ENCODE measurements at regions not wholly inside any gene's neighbourhood (a gene's known extent, or its start where the extent isn't known, plus 50 kb on each side); places are given as distances from the start of the nearest gene placed in this dataset.

DNA sequence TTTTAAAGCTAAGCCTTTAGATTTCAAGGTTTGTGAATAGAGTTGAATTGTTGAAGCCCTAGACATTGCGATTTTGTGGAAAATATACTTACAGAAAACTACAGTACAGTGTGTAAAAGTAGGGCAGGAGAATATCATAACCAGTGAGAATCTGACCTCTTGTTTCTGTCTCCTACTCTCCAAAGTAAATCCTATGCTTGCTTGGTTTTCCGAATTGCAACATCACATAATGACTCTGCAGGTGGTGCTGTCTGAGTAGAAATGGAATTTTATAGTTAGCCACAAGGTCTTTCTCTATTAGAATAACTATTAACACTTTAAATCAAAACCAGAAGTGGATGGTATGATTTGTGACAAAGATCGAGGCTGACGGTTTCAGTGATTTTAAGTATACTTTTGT, 505.6 kb downstream of the RAPGEF2 start:
- intact Hi-C loops (cut with micrococcal nuclease): no loop called here
- no peaks in the 10 kb centered on the region for H4K20me1 ChIP-seq (ENCODE audit: insufficient read depth)
- H3K9me3 ChIP-seq (ENCODE audit: control insufficient read depth in 1 of 2, insufficient read depth in 1 of 2, low read depth in 1 of 2, low read length in 2 of 2): no peaks in the 10 kb centered on the region
- H3K36me3 ChIP-seq (ENCODE audit: control insufficient read depth in 1 of 2, insufficient read depth in 2 of 2, low read length in 2 of 2): no peaks in the 10 kb centered on the region
- ChIA-PET RAD21 (ENCODE audit: low non-redundant PET in 1 of 2, low total read pairs in 2 of 2, uncharacterized antibody in 2 of 2, unreplicated experiment in 2 of 2) (no interaction called here), POLR2A (no interaction called here), CTCF (interaction anchor here (0.8 kb wide), 1 partner anchor 156 kb away, joined by 3 read pairs; no protein-coding TSS in a partner anchor)
- H3K27ac ChIP-seq (ENCODE audit: low read depth, low read length): no peak overlapping the region
- peaks cover 5 to 16% of the 10 kb centered on the region in 2 experiments; a peak in 2 of 4 replicates for H3K4me1 ChIP-seq (ENCODE audit: control insufficient read depth in 1 of 2, insufficient read depth in 2 of 2, low read length in 2 of 2)
- no peak overlapping the region for H3K9ac ChIP-seq (ENCODE audit: low read length)
- no peaks in the 10 kb centered on the region for H3K79me2 ChIP-seq (ENCODE audit: insufficient read depth, low read length)
- DNase-seq (ENCODE audit: low read depth, low spot score): no peak
- H3K4me2 ChIP-seq (ENCODE audit: low read length): peak overlapping the region; percentile 5; the same call in 1 of the 2 replicates
- no TSS peak for BruUV-seq (replicated peaks)
- H3K27me3 ChIP-seq (ENCODE audit: insufficient read depth, low read length): no peaks in the 10 kb centered on the region
- no peaks in the 10 kb centered on the region for H3K9me2 ChIP-seq (ENCODE audit: insufficient read depth)
- H2AFZ ChIP-seq (ENCODE audit: low read depth, low read length, poor library complexity, severe bottlenecking): peak overlapping the region; percentile 94
- TF ChIP-seq ELF1 (IDR thresholded peaks at IDR 0.05; ENCODE audit: borderline replicate concordance, low read depth) (no peak), CEBPB (IDR thresholded peaks at IDR 0.05; ENCODE audit: low read depth) (peak; percentile 42), CTCF (IDR thresholded peaks at IDR 0.05 in 2 of 3, conservative IDR thresholded peaks at IDR 0.05 in 1 of 3; ENCODE audit: borderline replicate concordance in 1 of 3, insufficient read depth in 1 of 3, low read depth in 2 of 3, low read length in 2 of 3) (peak in 2 of 3 experiments; percentile 12 to 34; a peak in 1 of 6 replicates), RAD21 (IDR thresholded peaks at IDR 0.05; ENCODE audit: low read depth) (peak; percentile 59)
- no peak overlapping the region for H3K4me3 ChIP-seq (replicated peaks in 1 of 2; ENCODE audit: low read depth in 1 of 2, low read length in 2 of 2)
- peak; percentile 36 for ATAC-seq

- CTCF ChIA-PET: no interaction called here
- H3K4me2 ChIP-seq (ENCODE audit: low read length): no peak overlapping the region
These were observed 529.2 kb downstream of the RAPGEF2 start for GRCh38 chr4:159632031-159632430.

More at GRCh38 chr4:159632031-159632430, 529.2 kb downstream of the RAPGEF2 start:
- Histone ChIP-seq H4K20me1 (ENCODE audit: insufficient read depth) (no peaks in the 10 kb centered on the region), H3K27ac (ENCODE audit: low read depth, low read length) (no peak overlapping the region), H3K4me3 (replicated peaks in 1 of 2; ENCODE audit: low read depth in 1 of 2, low read length in 2 of 2) (no peak overlapping the region), H2AFZ (ENCODE audit: low read depth, low read length, poor library complexity, severe bottlenecking) (no peak overlapping the region), H3K9me3 (ENCODE audit: control insufficient read depth in 1 of 2, insufficient read depth in 1 of 2, low read depth in 1 of 2, low read length in 2 of 2) (no peaks in the 10 kb centered on the region), H3K9me2 (ENCODE audit: insufficient read depth) (no peaks in the 10 kb centered on the region), H3K36me3 (ENCODE audit: control insufficient read depth in 1 of 2, insufficient read depth in 2 of 2, low read length in 2 of 2) (no peaks in the 10 kb centered on the region), H3K27me3 (ENCODE audit: insufficient read depth, low read length) (no peaks in the 10 kb centered on the region), H3K9ac (ENCODE audit: low read length) (no peak overlapping the region), H3K79me2 (ENCODE audit: insufficient read depth, low read length) (no peaks in the 10 kb centered on the region), H3K4me1 (ENCODE audit: control insufficient read depth in 1 of 2, insufficient read depth in 2 of 2, low read length in 2 of 2) (no peaks in the 10 kb centered on the region)
- intact Hi-C loops (cut with micrococcal nuclease): no loop called here
- DNase-seq (ENCODE audit: low read depth, low spot score) (no peak), ATAC-seq (no peak)
- BruUV-seq (replicated peaks): no TSS peak
- TF ChIP-seq ATF3 (IDR thresholded peaks at IDR 0.05): no peak
- TF ChIP-seq EGR1 (IDR thresholded peaks at IDR 0.05; ENCODE audit: low read depth): no peak
- no peak for TF ChIP-seq TCF7L2 (IDR thresholded peaks at IDR 0.05; ENCODE audit: borderline replicate concordance, extremely low read depth, insufficient read depth, insufficient read length)
- TF ChIP-seq CTCF (IDR thresholded peaks at IDR 0.05 in 2 of 3, conservative IDR thresholded peaks at IDR 0.05 in 1 of 3; ENCODE audit: borderline replicate concordance in 1 of 3, insufficient read depth in 1 of 3, low read depth in 2 of 3, low read length in 2 of 3): no peak
- no peak for TF ChIP-seq JUND (IDR thresholded peaks at IDR 0.05)
- TF ChIP-seq SRF (IDR thresholded peaks at IDR 0.05; ENCODE audit: low read depth): no peak
- TF ChIP-seq ELF1 (IDR thresholded peaks at IDR 0.05; ENCODE audit: borderline replicate concordance, low read depth): no peak
- TF ChIP-seq FOSL1 (IDR thresholded peaks at IDR 0.05; ENCODE audit: low read depth): no peak
- no peak for TF ChIP-seq CEBPB (IDR thresholded peaks at IDR 0.05; ENCODE audit: low read depth)
- no peak for TF ChIP-seq EZH2 (IDR thresholded peaks at IDR 0.05)
- TF ChIP-seq SIN3A (IDR thresholded peaks at IDR 0.05; ENCODE audit: low read depth): no peak
- TF ChIP-seq POLR2AphosphoS5 (IDR thresholded peaks at IDR 0.05; ENCODE audit: low read depth, low read length): no peak
- TF ChIP-seq ZNF274 (IDR thresholded peaks at IDR 0.05; ENCODE audit: low read depth, low read length): no peak
- no peak for TF ChIP-seq POLR2A (IDR thresholded peaks at IDR 0.05; ENCODE audit: borderline replicate concordance, extremely low read depth, insufficient read depth, insufficient read length)
- no peak for TF ChIP-seq CBX3 (IDR thresholded peaks at IDR 0.05; ENCODE audit: low read depth)
- no peak for TF ChIP-seq ZFX (IDR thresholded peaks at IDR 0.05)
- ChIA-PET POLR2A (no interaction called here), RAD21 (ENCODE audit: low non-redundant PET in 1 of 2, low total read pairs in 2 of 2, uncharacterized antibody in 2 of 2, unreplicated experiment in 2 of 2) (no interaction called here)

All from HCT116 (cell line).